EL (cell line): ENCODE measurements at regions not wholly inside any gene's neighbourhood (a gene's known extent, or its start where the extent isn't known, plus 50 kb on each side); places are given as distances from the start of the nearest gene placed in this dataset.

Source experiments
- DNase-seq: peaks from one replicate; pipeline ENCODE4 v3.0.0-alpha.2; 2016

DNA sequence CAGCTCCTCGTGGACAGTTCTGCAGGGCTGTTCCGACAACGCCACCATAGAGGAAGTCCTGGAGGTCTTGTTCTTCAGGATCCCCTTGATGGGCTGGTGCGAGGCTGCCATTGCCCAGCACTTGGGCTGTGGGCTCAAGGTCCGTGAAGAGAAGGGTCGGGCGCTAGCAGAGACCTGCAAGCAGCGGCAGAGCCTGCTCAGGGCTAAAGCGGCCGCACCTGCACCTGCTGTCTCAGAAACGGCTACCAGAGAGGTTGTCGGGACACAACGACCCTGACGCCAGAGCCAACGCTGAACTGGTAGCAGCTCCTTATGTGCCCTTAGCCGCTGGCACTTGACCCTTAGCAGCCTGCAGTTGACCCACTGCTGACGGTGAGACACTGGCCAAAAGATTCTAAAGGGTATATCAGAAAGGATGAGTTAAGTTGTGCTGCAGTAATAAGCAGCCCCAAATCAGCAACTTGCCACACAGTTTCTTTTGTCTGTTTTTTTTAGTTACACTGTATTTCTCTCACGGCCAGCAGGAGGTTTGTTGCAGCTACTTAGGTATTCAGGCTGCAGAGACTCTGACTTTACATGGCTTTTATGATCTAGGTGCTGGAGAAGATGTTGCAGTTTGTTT, 55.5 kb upstream of the ST6GAL2 start:
- no peak for DNase-seq

DNA sequence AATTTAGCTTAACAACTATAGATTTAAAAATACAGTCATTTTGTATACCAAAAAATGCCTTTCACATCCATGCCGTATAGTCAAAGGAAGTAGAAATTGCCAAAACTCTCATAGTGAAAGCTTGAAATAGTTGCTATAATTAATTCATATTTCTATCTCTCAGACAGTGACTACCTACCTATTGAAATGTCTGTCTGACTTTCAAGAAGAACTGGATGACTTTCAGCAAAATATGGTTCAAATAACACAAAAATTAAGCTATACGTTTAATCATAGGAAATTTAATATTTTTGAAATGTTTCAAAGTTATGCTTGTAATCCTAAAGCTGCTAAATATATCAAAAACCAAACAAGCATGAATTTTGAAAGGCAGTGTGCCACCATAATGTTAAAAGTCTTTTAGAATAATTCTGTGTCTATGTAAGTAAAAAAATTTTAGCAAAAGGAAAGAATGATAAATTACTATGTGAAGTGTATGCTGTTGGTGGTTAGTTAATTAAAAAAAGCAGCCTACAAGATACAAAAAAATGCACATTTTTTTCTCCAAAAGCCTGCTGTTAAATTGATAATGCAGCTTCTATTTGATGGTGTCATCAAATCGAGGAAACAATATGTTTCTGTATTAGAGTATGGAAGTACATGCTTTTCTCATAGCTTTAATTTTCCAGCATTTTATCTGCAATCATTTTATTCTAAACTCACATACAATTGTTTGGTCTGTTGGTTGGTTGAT, 57.7 kb upstream of the ST6GAL2 start:
- no peak for DNase-seq

DNA sequence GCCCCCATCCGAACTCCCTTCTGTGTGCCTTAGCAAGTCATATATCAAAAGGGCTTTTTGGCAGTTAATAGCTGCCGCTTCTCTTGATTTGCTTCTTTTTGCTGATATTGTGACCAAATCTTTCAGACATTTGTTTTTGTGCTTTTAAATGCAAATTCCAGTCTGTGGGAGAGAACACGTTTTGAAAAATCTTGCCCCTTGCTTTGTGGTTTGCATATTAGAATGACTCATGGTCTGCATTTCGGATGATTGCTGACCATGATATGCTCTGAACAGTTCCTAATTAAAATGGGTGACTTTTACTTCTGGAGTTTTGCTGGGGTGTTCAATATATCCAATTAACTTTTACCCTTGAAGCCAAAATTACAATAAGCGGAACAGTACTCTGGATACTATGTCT, 58.2 kb upstream of the ST6GAL2 start:
- DNase-seq, result peak; percentile 77

DNA sequence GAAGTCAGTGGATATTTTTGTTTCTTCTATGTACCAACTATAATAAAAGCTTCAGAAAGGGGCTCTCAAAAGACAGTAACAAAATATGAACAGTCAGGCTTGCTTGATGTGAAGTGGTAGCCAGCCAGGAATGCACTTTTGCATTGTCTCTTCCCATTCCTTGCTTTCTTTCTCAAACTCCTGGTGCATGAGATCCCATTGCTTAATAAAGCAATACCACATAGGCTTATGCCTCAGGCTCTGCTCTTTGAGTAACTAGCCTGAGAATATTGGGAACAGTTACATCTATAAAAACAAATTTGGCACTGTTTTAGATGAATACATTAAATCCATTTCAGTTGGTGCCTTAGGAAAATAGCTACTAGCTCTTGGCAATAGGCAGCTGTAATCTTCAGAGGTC, 62.6 kb upstream of the ST6GAL2 start:
- DNase-seq, result no peak

DNA sequence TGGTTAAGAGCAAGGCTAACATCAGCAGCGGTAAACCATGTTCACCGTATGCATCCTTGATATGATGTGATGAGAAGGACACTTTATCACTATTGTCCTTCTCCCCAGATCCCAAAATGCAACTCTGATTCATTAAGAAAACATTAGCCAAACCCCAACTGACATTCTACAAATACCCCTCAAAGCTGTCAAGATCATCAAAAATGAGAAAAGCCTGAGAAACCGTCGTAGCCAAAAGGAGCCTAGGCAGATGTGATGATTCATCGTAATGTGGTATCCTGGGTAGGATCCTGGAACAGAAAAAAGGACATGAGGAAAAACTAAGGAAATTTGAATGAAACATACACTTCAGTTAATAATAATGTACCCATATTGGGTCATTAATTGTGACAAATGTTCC, 67.3 kb upstream of the ST6GAL2 start:
- DNase-seq, result peak; percentile 60

DNA sequence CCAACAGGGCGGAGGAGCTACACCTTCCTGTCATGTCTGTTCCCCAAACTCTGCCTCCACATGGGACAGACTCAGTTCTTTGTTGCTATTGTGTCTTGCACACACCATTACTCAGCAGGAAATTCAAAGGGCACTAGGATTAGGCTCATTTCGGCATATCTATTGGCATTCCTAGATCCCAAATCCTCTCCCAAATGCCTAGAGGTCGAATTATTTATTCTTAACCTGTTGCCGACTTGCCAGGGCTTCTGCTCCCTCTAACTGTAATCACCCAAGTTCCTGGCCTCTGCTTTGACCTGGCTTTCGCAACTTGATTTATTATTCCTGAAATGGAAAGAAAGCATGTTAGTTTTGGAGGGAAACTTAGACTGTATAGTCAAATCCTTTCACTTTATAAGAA, 67.8 kb upstream of the ST6GAL2 start:
- DNase-seq, result no peak

DNA sequence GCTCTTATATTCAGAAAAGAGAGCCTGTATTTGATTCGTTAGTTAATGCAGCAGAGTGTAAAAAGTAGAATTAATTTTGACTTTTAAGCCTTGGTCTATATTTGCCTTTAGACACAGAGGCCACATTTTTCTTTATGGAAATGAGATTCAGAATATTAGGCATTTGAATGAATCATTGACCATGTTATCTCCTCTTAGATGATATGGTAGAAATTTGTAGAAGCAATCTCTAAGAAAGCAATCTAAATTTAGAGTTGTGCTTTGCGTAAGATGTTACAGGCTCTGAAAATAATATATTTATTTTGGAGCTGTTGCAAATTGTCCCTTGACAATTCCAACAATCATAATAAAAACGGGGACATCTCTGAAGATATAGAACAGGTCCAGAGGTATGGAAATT, 68.3 kb upstream of the ST6GAL2 start:
- no peak for DNase-seq

DNA sequence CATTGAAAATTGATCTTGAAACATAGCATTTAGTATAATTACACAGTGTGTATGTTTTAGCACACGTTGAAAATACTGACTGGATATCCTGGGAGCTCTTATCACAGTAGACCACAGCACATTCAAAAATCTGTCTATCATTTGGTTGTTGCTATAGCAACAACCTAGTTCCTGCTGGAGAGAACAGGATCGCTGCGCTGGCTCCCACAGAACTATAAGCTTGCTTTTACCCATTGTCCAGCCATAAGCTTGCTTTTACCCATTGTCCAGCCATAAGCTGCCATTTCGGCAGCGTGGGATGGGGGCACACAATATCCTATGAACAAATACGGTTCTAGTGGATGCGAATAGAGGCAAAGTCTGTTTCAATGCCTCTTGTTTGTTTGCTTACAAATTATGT, 70.4 kb upstream of the ST6GAL2 start:
- DNase-seq, result no peak

DNA sequence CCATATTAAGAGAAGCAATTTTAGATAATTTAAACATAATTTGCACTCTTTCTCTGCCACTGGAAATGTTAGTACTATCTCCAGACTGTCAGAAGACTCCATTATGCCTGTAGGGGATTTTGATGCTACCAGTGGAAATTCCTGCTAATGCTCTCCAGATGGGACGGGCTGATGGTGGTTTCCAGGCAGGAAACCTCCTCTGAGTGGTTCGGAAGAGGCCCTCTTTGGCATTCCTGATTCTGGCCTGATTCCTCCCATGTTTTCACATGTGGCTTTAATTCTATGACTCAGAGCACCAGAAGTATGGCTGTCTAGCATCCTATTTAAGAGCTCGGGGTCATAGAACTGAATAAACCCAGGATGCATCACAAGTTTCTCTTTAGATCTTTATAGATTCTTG, 70.9 kb upstream of the ST6GAL2 start:
- peak; percentile 98 for DNase-seq

DNA sequence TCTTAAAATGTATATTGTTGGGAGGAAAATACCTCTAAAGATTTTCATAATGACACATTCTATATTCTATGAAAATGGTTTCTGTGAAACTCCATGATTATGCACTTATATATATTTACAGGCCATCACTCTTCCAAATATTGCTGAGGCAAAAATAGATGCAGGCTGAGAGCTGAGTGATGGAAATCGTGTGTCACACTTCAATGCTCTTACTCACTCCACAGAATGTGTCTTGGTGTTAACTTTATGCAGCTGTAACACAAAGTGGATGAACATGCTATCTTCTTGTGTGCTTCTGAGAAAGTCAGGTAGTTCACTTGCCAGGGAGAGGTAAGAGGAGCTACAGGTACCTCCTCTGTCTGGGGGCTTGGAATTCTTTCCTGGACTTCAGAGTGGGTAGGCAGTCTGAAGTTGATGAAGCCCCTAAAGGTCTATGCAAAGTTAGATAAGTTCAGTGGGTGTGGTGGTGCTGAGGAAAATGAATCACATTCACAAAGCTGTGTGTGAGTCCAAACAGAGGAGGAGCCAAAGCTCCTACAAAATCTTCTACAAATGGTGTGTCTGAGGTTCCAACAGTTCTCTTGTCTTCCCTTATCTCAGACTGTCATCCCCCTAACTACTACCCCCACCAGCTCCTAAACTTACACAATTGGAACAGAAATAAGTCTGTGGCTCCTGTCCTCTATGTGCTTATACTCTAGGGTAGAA, 74.2 kb upstream of the ST6GAL2 start:
- DNase-seq, result peak; percentile 25

DNA sequence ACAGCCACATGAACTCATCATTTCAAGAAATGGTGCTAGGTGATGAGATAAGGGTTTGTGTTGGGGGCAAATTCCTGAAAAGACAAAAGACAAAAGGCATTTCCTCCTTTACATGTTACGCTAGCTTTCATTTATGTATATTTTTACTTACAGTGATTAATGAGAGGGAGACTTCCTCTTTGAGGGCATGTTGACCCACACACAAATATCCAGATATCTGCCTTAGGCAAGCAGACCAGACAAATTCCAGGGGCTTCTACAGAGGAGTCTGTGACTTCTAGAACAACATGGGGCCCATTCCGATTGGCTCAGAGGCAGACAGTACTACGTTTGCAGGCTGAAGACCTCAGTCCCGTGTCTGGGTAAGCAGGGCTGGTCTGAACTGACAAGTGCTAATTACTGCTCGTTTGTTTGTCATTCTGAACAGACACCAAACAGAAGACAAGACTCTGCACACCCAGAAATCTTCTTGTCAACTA, 74.8 kb upstream of the ST6GAL2 start:
- DNase-seq, result peak; percentile 70

DNA sequence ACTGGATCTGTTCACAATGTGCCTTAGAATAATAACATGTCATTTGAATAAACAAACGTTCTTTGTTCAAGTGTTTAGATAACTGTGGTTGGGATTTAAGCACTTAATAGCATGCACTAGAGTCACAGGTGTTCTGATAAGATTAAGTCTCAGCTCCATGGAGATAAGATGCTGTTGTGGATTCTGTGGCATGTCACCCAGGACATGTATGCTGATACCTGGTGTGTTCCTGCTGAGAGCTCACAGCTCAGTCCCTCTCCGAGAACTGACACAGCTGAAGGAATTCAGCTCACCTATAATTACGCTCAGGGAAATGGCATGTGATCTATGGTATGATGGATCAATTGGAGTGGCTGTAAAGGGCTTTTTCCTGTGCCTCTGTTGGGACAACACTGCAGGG, 75.4 kb upstream of the ST6GAL2 start:
- no peak for DNase-seq

DNA sequence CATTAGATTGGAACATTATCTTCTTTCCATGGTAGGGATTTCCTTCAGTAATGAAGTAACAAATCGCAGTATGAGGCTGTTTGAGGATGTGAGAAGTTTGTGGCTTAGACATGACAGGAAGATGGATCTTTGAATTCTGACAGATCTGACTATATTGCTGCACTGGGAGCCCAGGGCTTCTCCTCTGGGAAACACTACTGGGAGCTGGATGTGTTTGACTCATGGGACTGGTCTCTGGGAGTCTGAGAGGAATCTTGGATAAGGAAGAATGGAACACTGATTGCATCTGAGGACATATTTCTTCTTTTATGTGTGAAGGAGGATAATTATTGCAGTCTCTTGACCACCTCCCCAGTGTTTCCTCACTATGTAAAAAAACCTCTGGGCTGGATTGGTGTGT, 77.2 kb upstream of the ST6GAL2 start:
- DNase-seq, result no peak

DNA sequence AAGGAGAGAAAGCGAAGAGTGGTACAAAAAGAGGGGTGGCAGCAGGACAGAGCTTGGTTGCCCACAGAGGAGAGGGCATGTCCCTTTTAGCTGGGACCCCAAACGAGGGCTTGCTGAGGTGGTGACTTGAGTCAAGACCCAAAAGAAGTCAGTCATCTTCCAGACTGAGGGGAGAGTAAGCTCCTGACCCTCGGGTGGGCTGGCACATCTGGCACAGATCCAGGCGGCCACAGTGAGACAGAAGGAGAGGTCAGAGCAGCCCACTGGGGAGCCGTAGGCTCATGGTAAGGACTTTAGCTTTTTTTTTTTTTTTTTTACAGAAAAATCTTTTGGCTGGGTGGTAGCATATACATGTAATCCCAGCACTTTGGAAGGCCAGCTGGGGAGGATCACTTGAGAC, 77.9 kb upstream of the ST6GAL2 start:
- DNase-seq, result no peak

DNA sequence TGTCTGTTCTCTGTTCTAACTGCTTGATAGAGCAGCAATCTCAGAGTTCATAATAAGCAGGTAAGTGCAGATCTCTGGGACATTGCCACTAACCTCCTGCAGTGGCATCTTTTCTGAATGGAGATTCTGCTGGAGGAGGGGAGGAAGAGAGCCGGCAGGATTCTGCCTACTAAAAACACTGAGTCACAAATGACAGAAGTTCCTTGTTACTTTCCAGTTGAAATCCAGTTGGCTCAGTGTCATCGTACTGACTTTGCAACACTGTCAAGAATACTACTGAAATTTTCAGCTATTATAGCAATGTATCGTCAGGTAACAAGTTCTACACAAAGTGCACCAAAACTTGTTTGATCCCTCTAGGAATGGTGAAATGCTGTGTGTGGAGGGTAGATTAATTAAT, 79.6 kb upstream of the ST6GAL2 start:
- DNase-seq, result peak; percentile 12

DNA sequence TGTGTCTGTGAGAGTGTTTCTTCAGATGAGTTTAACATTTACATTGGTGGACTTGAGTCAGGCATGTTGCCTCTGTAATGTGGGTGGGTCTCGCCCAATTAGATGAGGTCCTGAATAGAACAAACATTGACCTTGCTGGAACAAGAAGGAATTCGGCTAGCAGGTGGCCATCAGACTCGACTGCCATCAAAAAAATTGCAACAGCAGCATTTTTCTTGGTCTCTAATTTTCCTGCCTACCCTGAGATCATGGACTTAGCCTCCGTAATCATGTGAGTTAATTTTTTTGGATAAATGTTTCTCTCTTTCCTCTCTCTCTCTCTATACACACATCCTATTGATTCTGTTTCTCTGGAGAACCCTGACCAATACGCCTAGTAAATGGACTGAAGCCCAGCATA, 83.8 kb upstream of the ST6GAL2 start:
- no peak for DNase-seq

DNA sequence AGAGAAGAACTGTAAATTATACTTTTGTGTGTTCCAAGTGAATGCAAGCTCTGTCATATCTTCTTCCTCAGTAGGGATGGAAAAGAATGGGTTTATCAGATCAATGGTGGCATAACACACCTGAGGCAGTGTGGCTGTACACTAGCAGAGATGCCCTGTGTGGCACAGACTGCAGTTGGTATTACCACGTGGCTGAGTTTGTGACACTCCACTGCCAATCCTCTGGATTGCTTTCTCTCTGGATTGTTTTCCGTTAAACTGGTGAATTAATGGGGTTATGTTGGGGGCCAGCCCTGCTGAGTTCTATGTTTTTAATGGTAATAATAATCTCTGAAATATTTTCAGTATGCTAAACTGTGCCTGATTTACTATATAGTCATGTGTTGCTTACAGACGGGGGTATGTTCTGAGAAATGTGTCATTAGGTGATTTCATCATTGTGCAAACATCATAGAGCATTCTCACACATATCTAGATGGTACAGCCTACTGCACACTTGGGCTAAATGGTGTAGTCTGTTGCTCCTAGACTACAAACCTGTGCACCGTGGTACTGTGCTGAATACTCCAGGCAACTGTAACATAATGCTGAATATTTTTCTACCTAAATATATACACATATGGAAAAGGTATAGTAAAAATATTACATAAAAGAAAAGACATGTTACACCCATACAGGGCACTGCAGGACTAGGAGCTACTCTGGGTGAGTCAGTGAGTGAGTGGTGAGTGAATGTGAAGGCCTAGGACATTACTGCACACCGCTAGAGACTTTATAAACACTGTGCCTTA, 84.7 kb upstream of the ST6GAL2 start:
- peak; percentile 81 for DNase-seq

DNA sequence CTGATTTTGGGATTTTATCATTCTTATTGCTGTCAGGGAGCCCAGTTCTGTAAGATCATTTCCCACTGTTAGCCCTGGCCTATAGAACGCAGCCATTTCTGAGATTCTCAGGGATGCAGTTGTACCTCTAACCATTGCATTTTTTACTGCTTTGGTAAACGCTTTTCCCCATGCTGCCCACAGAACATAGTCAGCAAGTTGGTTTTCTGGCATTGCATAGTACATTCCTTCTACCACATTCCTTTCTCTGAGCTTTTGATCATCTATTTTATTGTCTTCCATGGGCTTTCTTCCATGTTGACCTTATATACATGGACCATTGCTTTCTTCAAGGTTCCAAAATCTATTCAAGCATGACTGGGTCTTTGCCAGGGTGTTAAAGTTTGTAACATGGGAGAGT, 86.8 kb upstream of the ST6GAL2 start:
- DNase-seq, result peak; percentile 63

DNA sequence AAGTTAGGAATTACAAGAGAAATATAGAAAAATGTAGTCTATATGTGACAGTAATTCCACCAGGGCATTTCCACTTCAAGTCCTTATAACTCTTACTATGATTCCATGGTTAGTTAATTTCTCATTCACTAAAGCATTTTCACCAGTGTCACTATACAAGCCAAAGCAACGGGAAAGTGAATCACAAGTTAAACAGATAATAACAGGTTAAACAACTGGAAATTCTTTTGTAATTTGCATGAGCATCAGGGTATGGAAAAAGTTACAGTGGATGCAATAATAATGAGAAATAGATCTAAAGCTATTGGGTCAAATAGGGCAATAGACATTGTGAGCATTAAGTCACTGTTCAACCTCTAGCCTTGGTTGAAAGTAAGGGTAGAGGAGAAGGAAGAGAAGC, 88.9 kb upstream of the ST6GAL2 start:
- no peak for DNase-seq

DNA sequence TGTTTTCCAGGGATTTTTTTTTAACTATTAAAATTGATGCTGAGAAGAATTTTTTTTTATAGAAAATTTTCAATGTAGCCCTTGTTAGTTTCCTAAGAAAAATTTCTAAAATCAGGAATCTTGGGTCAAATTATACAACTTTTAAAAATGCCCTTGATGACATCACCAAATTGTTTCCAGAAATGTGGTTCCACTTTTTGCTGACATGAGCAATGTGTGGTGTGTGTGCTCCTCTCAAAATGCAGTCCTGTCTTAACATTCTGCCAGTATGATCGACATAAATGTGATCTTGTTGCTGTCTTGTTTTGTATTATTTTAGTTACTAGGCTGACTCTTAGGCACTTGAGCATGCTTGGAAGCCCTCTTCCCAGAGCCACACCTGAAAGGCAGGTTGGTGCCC, 89.7 kb upstream of the ST6GAL2 start:
- peak; percentile 18 for DNase-seq

DNA sequence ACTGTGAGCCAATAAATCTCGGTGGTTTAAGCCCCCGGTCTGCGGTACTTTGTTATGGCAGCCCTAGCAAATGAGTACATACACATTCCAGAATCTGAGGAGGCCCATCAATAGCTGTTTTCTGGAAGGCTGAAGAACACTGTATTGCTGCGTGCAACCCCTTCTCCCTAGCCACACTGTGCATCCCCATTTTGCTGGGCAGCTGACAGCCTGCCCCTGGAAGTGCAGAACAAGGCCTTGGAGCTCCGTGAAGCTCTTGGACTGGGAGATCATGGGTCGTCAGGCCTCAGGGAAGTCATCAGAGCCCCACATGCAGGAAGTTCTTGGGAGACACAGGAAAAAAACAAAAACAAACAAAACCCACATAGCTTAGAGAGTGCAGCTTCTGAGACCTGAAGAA, 90.6 kb upstream of the ST6GAL2 start:
- DNase-seq, result no peak

DNA sequence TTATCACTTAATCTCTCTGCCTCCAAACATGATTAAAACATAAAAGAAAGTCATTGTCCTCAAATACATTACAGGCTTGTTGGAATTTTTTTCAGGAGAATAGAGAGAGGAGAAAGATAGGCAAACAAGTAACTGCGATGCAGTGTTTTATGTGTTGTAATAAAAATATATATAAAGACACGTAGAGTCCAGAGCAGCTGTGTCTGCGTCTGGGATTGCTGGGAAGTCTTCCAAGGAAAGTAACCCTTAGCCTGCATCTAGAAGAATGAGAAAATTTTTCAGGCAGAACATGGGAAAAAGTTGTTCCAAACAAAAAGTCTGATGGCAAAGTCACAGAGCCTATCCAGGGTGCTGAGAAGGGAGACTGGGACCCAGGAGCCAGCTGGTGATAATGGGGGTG, 91.8 kb upstream of the ST6GAL2 start:
- DNase-seq, result no peak

DNA sequence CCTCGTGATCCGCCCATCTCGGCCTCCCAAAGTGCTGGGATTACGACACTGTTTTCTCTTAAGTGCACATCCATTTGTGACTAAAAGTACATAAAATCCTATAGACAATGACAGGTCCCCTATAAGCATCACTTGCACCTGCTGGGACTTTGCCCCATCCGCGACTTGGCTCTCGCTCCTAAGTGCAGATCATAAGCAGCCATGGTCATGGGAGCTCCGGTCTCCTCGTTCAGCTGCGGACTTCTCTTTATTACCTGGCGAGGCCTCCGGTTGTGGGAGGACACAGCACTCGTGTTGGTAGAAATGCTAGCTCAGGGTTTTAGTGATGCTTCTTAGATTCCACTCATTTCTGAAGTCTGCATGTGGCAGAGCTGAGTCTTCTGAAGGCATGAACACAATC, 92.7 kb upstream of the ST6GAL2 start:
- no peak for DNase-seq
